GM18868 (cell line): ENCODE measurements at regions not wholly inside any gene's neighbourhood (a gene's known extent, or its start where the extent isn't known, plus 50 kb on each side); places are given as distances from the start of the nearest gene placed in this dataset.

Source experiments
- ATAC-seq: cut with Tn5 transposase; IDR thresholded peaks from one replicate; pipeline ENCODE4 v1.9.1; 2021; ENCODE audit warnings: mild to moderate bottlenecking, moderate library complexity; ENCODE audit not compliant: unreplicated experiment

DNA sequence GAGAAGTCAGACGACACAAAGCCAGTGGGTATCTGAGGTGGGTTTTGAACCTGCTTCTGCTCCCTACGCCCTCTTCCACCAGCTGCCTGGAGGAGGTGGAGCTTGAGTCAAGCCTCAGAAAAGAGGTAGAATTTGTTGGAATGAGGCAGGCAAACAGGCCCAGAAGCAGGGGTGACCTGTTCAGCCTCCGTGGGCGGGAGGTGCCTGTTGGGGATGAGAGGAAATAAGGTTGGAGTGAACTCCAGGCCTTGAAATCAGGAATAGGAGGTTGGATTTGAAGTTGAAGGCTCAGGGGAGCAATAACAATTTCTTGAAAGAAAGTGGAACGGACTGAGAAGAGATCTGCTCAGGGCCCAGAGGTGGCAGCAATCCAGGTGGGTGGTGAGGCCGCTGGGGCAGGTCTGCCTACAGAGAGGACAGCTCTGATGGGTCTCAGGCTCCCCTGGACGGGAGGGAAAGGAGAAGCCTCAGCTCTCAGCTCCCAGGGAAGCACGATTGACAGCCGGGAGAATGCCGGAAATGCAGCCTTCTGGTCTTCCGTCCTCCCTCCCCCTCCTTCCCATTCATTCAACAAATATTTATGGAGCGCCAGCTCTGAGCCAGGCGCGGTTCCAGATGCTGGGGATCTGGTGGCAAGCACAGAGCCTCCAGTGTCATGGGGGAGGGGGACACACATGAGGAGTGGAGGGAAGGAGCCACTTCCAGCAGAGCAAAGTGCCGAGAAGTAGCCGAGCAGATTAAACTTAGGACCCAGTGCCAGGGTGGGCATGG lies 61.9 kb upstream of the CIBAR2 start:
- ATAC-seq = no peak

DNA sequence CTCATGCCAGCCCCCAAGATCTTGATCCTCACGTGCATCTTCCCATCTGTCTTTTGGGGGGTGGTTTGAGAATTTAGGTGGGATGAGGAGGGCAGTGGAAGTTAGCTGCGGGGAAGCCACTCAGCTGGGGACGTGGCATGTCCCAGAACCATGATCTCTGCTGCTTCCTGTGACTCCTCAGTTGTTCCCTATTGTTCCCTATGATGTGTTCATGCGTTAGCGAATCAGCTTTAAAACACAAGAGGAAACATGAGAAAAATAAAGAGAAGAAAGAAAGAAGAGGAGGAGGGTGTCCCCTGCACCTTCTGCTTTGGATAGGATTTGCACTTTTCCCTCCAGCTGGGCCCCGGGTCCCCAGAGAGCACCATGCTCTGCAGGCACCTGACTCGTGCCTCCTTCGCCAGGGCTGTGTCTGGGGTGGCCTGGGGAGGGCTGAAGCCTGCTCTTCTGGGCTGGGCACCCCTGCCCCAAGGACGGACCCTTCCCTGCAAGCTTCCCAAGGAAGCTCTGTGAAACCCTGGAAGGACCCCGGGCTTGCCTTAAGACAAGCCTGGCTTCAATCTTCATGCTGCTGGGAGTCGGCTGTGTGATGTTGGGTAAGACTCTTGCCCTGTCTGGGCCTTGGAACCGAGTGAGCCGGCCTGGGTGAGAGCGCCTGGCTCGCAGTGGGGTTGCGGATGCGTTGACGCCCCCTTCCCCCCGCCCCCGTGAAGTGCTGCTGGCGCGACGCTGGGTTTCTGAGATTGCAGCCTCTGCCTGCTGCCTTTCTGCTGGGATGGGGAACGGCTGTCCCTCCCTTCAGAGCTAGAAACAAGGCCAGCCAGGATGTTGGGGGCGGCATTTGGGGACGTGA lies 62.8 kb upstream of the CIBAR2 start:
- no peak for ATAC-seq

DNA sequence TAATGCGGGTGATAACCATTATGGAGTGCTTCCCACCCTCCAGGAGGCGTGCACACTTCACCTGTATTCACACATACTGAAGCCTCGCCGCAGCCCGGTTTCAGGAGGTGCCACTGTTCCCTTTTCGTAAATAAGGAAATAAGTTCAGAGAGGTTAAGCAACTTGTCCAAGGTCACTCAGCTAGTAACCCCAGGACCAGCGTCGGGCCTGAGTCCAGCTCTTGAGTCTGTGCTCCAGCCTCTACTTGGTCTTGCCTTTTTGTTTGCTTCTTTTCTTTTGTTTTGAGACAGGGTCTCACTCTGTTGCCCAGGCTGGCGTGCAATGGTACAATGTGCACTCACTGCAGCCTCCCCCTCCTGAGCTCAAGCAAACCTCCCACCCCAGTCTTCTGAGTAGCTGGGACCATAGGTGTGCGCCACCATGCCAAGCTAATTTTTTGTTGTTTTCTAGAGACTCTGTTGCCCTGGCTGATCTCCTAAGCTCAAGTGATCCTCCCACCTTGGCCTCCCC lies 63.5 kb upstream of the CIBAR2 start:
- no peak for ATAC-seq

DNA sequence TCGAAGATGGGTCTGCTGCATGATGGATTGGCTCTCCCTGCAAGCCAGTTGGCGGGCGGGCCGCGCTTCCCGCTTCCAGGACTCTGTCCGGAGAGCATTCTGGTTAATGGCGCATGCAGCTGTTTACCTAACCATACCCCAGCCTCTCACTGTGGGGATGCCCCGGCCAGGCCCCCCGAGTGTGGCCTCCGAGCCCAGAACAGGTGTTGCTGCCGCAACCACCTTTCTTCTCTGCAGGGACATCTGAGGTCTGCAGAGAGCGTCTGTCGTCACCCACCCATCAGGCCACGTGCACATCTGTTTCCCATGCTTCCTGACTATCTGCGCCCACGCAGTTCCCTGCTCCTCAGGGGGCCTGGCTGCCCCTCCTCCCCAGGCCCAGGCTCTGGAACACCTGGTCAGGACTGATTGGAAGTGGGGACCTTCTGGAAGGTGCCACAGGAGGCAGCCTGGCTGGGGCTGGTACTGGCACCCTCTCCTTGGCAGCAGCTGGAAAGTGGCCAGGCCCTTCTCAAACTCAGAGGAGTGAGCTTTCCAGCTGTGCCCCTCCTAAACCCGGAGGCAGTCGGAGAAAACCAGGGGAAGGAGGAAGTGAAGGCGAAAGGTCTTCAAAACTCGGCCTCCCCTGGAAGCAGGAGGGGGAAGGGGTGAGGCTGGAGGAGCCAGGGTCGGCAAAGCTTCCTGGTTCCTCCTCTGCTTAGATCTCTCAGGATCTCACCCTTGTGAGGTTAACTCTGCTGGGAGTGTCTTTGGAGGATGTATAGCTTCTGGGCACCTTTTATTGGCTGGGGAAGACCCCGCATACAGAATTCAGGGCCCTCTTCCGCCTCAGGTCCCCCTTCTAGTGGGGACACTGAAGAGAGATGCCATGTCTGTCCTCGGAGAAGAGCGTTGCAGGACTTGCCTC lies 64.5 kb upstream of the CIBAR2 start:
- no peak for ATAC-seq

DNA sequence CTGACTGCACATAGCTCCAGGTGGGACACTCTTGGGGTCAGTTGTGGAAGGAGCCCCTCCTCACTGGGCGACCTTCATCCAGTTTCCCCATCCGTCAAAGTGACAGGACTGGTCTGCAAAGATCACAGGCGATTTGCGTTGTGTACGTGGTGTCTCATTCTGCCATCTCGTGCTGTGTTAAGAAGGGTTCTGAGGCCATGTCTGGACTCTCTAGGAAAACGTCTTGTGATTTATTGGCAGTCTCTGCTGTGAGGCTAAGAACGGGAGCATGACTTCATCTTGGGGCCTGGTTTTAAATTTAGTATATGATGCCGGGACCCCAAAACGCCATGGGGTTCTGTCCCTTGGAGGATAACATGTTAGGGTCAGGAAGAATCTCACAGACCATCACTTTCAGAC lies 65.2 kb upstream of the CIBAR2 start:
- no peak for ATAC-seq

DNA sequence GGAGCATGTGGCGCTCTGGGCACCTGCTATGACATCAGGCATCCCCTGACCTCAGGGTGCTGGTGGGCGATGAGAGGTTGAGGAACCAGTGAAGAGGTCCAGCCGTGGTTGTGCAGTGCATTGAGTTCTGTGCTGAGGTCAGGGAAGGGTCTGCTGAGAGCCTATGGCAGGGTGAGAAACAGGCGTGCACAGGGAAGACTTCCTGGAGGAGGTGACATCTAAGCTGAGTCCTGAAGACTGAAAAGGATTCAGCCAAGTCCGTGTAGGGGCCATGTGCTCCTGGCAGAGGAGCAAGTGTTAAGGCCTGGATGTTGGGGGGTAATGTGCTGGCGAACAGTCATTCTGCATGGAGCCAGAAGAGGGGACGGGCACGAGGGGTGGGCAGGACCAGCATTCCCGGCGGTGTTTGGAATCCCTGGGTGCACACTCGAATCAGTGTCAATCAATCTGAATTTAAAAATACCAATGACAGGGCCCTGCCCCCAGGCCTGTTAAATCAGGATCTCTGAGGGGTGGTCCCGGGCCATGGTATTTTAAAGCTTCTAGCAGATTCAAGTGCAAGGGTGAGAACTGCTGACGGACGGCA lies 65.8 kb upstream of the CIBAR2 start:
- no peak for ATAC-seq

DNA sequence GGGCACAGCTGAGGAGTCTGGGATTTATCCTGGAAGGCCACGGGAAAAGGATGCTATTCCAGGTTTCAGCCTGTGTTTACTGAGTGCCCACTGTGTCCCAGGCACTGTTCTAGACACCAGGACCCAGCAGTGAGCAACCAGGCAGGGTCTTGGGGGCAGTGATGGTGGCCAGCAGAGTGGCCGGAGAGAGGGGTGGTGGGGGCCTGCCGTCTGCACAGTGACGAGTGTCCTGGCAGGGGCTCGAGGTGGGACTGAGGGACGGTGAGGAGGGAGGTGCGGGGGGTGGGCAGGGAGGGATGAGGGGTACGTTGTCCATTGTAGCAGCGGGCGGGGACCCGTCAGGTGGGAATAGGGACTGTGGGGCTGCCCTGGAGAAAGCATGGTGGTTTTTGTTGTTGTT lies 66.3 kb upstream of the CIBAR2 start:
- ATAC-seq = no peak

DNA sequence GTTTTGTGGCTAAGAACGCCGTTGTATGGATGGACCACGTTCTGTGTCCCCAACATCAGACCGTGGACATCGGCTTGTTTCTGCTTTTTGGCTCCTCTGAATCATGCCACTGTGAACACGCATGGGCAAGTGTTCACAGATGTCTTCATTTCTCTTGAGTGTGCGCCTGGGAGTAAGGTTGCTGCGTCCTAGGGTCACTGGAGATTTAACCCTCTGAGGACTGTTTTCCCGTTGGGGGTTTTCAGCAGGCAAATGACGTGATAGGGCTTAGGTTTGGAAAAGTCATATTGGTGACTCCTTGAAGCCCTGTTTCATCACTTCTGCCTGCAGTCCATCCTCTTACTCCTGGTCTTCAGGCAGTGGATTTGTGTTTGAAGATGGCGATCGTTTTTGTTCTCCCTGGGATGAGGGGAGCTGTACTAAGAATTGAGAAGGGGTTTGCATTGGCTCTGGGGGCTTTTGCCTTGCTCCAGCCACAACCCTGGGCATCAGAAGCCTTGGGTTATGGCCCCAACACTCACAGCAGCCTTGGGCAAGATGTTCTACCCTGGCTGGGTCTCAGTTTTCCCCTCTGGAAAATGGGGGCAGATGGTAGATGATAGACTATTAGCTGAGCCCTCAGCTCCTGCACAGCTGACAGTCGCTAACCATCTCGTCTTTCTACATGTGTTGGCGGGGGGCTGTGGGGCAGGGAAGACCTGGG lies 67.2 kb upstream of the CIBAR2 start:
- no peak for ATAC-seq

DNA sequence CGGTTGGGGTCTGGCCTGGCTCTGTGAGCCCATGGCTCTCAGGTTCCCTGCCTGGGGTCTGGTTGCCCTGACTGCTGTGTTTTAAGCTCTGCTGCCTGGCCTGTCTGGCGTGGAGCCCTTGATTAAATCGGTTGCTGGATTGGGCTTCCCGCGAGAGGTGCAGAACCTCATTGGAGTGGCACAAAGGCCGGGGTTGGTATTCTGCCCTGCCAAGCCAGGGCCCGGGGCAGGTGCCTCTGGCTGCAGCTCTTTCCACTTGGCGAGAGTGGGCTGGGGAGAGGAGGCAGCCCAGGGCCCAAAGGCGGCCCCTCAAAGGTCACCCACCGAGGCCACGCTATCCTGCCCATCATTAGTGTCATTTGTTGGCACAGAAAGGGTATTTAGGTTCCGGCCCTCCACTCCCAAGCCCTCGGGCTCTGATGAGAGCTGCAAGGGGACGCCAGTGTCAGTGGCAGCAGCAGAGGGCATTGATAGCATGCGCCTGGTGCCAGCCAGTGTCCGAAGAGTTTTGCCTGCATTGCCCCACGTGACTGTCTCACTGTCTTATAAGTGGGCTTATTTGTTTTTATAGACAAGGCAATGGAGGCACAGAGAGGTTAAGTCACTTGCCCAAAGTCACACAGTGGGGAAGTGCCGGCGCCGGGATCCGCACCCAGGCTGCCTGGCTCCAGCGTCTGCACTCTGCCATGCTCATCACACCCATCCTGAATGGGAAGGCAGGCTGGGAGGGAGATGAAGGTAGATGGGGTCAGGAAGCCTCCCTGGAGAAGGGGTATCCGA lies 68.0 kb upstream of the CIBAR2 start:
- ATAC-seq = no peak

DNA sequence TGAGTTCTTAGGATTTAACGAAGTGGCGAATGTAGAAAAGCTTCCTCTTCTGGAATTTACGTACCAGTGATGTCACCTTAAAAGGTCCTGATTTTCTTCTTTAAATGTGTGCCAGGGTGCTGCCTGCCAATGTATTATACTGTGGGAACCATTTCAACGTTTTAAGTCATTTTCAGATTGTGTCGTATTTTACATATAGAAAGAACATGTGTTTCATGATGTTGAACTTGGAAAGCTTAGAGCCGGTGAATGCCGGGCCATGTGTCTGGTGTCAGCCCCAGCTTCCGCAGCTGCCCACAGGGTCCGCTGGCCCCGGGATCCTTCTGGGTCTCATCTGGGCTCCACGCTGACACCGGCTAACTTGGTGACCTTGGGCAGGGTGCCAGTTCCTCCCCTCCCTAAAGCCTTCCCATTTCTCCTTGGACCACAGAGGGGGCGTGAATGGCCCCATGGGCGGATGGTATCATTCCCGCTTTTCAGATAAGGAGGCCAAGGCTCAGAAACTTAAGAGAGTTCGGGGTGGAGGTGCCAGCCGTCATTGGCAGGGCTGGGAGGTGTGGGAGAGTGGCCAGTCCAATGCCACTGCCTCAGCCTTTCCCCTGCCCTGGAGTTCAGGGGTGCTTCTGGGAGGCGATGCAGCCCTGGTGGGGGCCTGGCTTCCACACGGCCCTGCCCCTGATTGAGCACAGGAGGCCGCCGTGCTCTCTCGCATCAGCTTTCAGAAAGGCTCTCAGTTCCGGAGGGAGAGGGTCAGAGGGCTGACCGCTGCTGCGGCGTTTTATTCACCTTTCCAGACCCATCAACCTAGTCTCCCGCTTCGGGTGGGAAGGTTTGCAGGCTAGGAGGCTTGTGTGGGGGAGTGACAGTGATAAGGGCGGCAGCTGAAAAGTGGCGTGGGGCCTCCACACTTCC lies 68.8 kb upstream of the CIBAR2 start:
- ATAC-seq = no peak

DNA sequence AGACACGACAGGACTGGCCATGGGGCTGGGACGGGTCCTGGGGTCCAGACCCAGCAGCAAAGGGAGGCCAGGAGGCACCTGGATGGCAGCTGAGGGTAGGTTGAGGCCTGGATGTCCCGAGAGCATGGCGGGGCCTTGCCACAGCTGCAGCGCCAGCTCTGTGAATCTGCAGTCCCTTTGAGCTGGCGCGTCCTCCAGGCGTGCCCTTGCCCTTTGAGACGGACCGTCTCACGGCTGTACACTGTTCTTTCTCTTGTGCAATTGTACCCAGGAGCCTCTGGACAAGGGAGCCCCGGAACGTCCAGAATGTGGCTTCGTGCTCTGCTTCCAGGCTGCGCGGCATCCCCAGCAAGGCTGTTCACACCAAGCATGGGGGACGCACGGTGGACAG lies 69.5 kb upstream of the CIBAR2 start:
- no peak for ATAC-seq

DNA sequence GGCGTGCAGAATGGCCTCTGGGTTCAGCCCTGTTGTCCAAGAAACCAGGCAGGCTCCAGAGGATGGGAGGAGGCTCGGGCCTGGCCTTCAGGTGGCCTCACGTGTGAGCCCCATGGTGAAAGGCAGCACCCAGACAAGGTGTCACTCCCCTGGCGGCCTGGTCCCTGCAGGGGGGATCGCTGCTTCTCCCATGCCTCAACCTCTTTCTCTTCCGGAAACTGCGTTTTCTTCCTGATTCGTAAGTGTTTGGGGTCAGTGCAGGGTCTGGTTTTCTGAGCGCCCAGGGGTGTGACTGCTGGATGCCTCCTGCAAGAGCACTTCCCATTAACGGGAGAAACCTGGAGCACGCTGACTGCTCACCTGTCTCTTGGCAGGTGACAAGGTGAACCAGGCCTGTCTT lies 70.0 kb upstream of the CIBAR2 start:
- ATAC-seq = no peak

DNA sequence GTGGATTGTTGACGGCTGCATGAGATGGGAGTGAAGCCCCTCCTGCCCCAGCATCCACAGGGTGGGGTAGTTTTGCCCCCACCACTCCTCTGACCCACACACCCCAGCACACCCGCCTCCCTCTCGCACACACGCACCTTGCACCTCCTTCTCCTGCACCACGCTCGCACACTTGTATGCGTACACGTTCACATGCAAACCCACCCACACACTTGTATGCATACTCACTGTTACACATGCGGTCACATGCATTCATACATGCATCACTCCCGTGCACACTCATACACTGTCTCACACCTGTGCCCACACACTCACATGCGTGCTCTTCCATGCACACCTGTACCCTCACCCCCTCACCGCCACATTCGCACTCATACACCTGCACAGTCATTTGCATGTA lies 70.5 kb upstream of the CIBAR2 start:
- no peak for ATAC-seq

DNA sequence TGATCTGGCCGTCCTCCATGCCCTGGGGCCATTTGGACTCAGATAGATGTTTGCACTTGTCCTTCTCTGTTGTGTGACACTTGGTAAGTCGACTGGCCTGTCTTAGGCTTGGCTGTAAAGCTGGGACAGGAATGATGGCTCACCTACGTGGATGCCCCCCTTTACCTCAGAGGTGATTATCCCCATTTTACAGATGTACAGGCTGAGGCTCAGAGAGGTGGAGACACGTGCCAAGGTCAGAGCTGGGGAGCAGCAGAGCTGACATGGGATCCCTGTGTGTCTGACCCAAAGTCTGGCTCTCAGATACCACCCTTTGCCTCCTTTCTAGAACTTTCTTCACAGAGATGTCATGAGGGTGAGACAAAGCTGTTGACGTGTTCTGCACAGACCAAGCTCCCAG lies 71.3 kb upstream of the CIBAR2 start:
- ATAC-seq = no peak

DNA sequence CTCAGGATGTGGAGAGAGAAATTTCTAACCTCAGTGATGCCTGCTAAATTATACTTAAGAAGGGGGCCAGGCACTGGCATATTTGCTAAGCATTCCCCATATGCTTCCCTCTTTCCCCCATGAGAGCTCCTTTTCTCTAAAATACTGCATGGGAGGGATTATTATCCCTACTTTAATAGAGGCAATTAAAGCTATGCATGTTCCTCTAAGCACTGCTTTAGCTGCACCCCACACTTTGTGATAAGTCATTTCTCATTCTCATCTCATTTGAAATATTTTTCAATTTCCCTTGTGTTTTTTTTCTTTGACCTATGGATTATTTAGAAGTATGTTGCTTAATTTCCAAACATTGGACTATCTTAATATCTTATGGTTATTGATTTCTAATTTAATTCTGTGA lies 72.1 kb upstream of the CIBAR2 start:
- ATAC-seq = no peak

DNA sequence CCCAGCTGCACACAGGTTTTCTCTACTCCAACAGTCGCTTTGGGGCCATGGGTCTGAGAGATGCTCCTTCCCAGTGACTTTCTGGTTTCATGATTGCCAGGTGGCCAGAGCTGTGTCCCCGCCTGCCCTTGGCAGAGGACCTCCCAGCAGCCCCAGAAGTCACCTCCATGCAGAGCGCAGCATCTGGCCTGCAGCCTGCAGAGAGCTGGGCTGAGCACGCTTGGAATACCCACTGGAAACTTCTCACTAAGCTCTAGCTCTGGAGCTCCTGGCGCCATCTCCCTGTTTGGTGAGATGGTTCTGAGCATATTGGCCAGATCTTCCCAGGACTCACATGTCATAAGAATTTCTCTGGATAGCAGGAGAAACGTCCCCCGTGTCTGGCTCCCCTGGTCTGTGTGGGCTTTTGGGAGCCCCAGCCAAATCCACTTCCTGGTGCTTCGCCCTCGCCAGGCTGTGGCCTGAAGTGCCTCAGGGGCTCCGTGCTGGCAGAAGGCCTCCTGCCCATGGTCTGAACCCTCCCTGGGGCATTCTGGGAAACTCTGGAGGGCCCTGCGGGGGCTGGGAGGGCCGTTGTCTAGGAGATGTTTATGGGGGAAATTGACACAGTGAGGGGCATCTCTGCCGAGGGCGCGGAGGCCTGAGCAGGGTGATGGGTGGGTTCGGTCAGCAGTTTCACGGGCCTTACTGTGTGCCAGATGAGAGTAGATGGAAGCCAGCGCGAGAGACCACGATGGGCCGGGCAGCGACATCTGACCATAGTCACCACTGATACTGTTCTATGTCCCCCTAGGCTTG lies 73.2 kb upstream of the CIBAR2 start:
- ATAC-seq = no peak

DNA sequence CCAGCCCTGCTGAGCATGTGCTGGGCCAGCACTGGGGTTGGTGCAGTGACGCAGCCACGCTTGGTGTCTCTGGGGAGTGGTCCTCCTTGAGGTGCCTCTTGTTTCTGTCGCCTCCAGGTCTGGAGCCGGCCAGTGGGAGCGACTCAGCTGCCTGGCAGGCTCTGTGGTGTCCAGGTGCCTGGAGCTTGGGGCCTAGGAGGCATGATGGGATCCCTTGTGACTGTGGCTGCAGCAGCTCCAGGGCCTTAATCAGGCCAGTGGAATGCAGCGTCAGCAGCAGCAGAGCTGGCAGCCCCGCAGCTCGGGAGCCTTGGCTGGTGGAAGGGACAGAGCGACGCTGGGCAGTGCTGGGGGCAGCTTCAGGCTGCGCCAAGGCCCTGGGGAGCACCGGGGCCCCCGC lies 74.7 kb upstream of the CIBAR2 start:
- ATAC-seq = no peak

DNA sequence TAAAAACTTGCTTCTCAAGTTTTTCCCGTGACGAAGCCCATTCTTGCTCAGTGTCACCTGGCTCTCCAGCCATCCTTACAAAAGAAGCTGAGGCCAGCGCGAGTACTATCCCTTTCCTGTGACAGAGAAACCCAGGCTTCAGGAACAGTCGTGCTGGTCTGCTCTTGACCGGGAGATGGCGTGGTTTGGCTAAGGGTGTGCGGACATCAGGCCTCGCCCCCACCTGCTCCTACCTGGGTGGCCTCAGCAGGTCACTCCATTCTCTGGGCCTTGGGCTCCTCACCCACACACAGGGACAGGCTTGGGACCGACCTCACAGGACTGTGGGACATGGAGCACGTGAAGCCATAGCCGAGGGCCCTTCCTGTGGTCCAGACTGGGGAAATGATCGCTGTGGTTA lies 75.2 kb upstream of the CIBAR2 start:
- no peak for ATAC-seq
